ENCODE measurements at regions not wholly inside any gene's neighbourhood (a gene's known extent, or its start where the extent isn't known, plus 50 kb on each side); places are given as distances from the start of the nearest gene placed in this dataset.
"Not testable (repeated sequence)": the region's sequence is repeated elsewhere in the genome, so short reads cannot be mapped to it uniquely, and the experiment has no call there.

DNA sequence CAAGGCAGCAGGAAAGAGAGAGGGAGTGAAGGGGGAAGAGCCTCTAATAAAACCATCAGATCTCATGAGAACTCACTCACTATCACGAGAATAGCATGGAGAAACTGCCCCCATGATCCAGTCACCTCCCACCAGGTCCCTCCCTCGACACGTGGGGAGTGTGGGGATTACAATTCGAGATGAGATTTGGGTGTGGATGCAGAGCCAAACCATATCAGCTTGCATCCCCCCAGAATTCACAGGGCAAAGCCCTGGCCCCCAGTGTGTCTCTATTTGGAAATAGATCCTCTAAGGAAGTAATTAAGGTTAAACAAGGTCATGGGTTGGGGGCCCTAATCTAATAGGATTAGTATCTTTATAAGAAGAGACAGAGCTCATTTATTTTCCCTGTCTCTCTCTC, 56.1 kb upstream of the TCL1A start:
- TF ChIP-seq, protein P1, sequence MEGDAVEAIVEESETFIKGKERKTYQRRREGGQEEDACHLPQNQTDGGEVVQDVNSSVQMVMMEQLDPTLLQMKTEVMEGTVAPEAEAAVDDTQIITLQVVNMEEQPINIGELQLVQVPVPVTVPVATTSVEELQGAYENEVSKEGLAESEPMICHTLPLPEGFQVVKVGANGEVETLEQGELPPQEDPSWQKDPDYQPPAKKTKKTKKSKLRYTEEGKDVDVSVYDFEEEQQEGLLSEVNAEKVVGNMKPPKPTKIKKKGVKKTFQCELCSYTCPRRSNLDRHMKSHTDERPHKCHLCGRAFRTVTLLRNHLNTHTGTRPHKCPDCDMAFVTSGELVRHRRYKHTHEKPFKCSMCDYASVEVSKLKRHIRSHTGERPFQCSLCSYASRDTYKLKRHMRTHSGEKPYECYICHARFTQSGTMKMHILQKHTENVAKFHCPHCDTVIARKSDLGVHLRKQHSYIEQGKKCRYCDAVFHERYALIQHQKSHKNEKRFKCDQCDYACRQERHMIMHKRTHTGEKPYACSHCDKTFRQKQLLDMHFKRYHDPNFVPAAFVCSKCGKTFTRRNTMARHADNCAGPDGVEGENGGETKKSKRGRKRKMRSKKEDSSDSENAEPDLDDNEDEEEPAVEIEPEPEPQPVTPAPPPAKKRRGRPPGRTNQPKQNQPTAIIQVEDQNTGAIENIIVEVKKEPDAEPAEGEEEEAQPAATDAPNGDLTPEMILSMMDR (conservative IDR thresholded peaks at IDR 0.05): no peak
- TF ChIP-seq ZFX (IDR thresholded peaks at IDR 0.05): no peak
- H3K27ac ChIP-seq: no peak overlapping the region

DNA sequence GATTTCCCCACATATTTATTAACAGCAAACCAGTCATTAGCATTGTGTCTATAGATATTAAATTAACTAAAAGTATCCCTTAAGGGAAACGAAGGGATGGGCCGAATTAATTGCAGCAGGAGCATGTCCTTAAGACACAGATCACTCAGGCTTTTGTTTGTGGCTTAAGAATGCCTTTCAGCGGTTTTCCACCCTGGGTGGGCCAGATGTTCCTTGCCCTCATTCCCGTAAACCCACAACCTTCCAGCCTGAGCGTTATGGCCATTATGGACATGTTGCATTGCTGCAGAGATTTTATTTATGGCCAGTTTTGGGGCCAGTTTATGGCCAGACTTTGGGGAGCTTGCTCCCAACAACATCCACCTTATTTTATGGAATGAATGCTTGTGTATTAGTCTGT, 55.5 kb upstream of the TCL1A start:
- not testable (repeated sequence) for H3K27ac ChIP-seq

DNA sequence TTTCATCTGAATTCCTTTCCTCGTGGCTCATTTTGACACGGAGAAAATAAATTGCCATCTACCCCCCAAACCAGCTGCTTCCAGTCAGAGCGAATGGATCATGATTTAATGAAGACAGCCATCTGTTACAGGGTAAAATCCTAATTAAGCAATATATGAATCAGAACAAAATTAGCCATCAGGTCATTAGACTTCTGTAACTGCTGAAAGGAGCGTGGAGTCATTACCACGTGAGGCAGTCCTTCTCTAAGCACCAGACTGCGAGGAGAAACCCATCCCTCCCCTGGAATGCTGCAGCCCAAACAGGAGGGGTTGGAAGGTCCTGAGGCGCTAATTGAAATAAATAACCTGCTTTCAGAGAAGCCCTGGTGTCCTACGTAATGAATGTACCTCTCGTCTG, 51.1 kb upstream of the TCL1A start:
- TF ChIP-seq, protein P1 (conservative IDR thresholded peaks at IDR 0.05): no peak
- no peak for TF ChIP-seq ZFX (IDR thresholded peaks at IDR 0.05)
- no peak overlapping the region for H3K27ac ChIP-seq

DNA sequence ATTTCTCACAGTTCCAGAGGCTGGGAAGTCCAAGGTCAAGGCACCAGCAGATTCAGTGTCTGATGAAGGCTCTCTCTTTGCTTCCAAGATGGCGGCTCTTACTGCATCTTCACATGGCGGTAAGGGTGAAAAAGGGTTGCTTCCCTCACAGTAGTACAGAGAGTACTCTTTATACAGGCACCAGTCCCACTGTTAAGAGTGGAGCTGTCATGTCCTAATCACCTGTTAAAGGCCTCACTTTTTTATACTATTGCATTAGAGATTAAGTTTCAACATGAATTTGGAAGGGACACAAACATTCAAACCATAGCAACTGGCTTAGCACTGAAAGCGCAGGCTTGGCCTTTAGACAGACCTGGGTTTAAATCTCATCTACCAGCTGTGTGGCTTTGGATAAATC, 50.0 kb upstream of the TCL1A start:
- no peak overlapping the region for H3K27ac ChIP-seq
- TF ChIP-seq, protein P1 (conservative IDR thresholded peaks at IDR 0.05): no peak
- TF ChIP-seq ZFX (IDR thresholded peaks at IDR 0.05): no peak

Measured in C4-2B (cell line).